ENCODE measurements at regions not wholly inside any gene's neighbourhood (a gene's known extent, or its start where the extent isn't known, plus 50 kb on each side); places are given as distances from the start of the nearest gene placed in this dataset.

DNA sequence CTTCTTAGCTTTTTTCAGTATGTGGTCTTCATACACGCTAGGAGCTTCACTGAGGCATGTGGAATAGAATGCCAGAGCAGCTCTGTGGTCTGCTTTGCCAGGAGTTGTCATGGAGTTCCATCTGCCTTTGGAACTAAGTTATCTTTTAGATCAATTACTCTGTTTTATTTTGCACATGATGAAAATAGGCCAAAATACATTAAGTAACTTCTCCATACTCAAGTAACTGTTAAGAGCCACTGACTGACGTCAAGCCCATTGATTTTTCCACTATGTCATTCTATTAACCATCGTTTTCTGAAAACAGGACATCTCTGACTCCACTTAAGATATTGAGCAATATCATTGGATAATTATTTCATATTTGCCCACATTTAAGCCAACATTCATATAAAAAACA lies 415.1 kb upstream of the MAD2L1 start:
- Histone ChIP-seq H2AFZ (ENCODE audit: low read depth, low read length) (no peak overlapping the region), H3K79me2 (replicated peaks; ENCODE audit: insufficient read depth, low read length) (no peaks in the 10 kb centered on the region), H3K36me3 (ENCODE audit: insufficient read depth, low read length) (no peaks in the 10 kb centered on the region), H3K4me2 (ENCODE audit: low read length) (no peak overlapping the region), H3K9me3 (ENCODE audit: low read length) (no peaks in the 10 kb centered on the region), H3F3A (ENCODE audit: insufficient read depth, low read length, poor library complexity, severe bottlenecking) (no peaks in the 10 kb centered on the region), H3K9me2 (ENCODE audit: insufficient read depth, low read length) (no peaks in the 10 kb centered on the region), H3K27ac (ENCODE audit: low read length) (no peak overlapping the region), H3K27me3 (ENCODE audit: insufficient read depth, low read depth, low read length) (no peaks in the 10 kb centered on the region), H3K4me3 (ENCODE audit: low read length) (no peak overlapping the region), H3K9ac (ENCODE audit: low read length) (no peak overlapping the region), H4K20me1 (ENCODE audit: insufficient read depth) (no peaks in the 10 kb centered on the region)
- TF ChIP-seq TAF1 (IDR thresholded peaks at IDR 0.05; ENCODE audit: low read depth), result no peak
- TF ChIP-seq, protein P1, sequence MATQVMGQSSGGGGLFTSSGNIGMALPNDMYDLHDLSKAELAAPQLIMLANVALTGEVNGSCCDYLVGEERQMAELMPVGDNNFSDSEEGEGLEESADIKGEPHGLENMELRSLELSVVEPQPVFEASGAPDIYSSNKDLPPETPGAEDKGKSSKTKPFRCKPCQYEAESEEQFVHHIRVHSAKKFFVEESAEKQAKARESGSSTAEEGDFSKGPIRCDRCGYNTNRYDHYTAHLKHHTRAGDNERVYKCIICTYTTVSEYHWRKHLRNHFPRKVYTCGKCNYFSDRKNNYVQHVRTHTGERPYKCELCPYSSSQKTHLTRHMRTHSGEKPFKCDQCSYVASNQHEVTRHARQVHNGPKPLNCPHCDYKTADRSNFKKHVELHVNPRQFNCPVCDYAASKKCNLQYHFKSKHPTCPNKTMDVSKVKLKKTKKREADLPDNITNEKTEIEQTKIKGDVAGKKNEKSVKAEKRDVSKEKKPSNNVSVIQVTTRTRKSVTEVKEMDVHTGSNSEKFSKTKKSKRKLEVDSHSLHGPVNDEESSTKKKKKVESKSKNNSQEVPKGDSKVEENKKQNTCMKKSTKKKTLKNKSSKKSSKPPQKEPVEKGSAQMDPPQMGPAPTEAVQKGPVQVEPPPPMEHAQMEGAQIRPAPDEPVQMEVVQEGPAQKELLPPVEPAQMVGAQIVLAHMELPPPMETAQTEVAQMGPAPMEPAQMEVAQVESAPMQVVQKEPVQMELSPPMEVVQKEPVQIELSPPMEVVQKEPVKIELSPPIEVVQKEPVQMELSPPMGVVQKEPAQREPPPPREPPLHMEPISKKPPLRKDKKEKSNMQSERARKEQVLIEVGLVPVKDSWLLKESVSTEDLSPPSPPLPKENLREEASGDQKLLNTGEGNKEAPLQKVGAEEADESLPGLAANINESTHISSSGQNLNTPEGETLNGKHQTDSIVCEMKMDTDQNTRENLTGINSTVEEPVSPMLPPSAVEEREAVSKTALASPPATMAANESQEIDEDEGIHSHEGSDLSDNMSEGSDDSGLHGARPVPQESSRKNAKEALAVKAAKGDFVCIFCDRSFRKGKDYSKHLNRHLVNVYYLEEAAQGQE (IDR thresholded peaks at IDR 0.05; ENCODE audit: borderline replicate concordance), result no peak
- no peak for TF ChIP-seq CTCF (IDR thresholded peaks at IDR 0.05; ENCODE audit: poor library complexity, severe bottlenecking)
- no peak for TF ChIP-seq RAD21 (conservative IDR thresholded peaks at IDR 0.05)
- no peak for TF ChIP-seq MXI1 (conservative IDR thresholded peaks at IDR 0.05; ENCODE audit: poor library complexity, severe bottlenecking)
- TF ChIP-seq POLR2AphosphoS5 (IDR thresholded peaks at IDR 0.05), result no peak
- no peak for TF ChIP-seq EP300 (conservative IDR thresholded peaks at IDR 0.05; ENCODE audit: poor library complexity, severe bottlenecking)

DNA sequence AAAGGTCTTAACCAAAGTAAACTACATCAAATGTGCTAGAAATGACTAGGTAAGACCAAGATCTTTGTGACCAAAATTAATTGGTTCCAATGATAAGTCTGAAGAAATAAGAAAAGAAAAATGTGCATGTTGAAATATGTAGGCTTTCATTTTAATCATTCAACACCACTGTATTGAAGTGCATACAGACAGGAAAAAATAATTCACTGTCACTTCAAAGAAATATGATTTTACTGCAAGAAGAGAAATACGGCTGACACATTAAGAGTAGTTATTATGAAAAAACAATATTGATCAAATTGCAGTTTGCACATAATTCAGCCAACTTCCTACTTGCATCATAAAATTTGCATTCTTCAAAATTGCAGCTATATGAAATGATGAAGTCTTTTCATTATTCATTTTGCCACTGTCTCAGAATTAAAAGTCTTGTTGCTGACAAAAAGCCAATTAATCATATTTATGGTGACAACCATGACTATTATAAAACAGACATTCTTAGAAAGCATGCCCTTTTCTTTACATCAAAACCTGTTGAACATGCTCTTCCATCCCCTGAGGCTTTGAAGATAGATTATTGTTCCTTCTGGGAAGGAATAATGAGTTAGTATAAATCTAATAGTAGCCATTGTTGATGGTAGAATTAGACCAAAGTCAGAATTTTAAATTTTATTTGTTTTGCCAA lies 405.9 kb upstream of the MAD2L1 start:
- Histone ChIP-seq H3K9me2 (ENCODE audit: insufficient read depth, low read length) (no peaks in the 10 kb centered on the region), H2AFZ (ENCODE audit: low read depth, low read length) (no peak overlapping the region), H3K27me3 (ENCODE audit: insufficient read depth, low read depth, low read length) (no peaks in the 10 kb centered on the region), H3K36me3 (ENCODE audit: insufficient read depth, low read length) (no peaks in the 10 kb centered on the region), H3K9ac (ENCODE audit: low read length) (no peak overlapping the region), H4K20me1 (ENCODE audit: insufficient read depth) (no peaks in the 10 kb centered on the region), H3F3A (ENCODE audit: insufficient read depth, low read length, poor library complexity, severe bottlenecking) (no peaks in the 10 kb centered on the region), H3K79me2 (replicated peaks; ENCODE audit: insufficient read depth, low read length) (no peaks in the 10 kb centered on the region), H3K4me3 (ENCODE audit: low read length) (no peak overlapping the region), H3K27ac (ENCODE audit: low read length) (no peak overlapping the region), H3K9me3 (ENCODE audit: low read length) (no peaks in the 10 kb centered on the region), H3K4me2 (ENCODE audit: low read length) (no peak overlapping the region)
- TF ChIP-seq TAF1 (IDR thresholded peaks at IDR 0.05; ENCODE audit: low read depth) (no peak), SMC3 (conservative IDR thresholded peaks at IDR 0.05; ENCODE audit: poor library complexity) (no peak), CTCF (IDR thresholded peaks at IDR 0.05; ENCODE audit: poor library complexity, severe bottlenecking) (no peak), RAD21 (conservative IDR thresholded peaks at IDR 0.05) (no peak), EZH2 (IDR thresholded peaks at IDR 0.05; ENCODE audit: borderline replicate concordance, insufficient read depth, low read length, poor library complexity, severe bottlenecking) (no peak), POLR2AphosphoS5 (IDR thresholded peaks at IDR 0.05) (no peak), MXI1 (conservative IDR thresholded peaks at IDR 0.05; ENCODE audit: poor library complexity, severe bottlenecking) (no peak), EP300 (conservative IDR thresholded peaks at IDR 0.05; ENCODE audit: poor library complexity, severe bottlenecking) (no peak)
- TF ChIP-seq, protein P1 (IDR thresholded peaks at IDR 0.05; ENCODE audit: borderline replicate concordance), result no peak
